Left renal cortex interstitium (tissue), 4 donors: ENCODE measurements at regions not wholly inside any gene's neighbourhood (a gene's known extent, or its start where the extent isn't known, plus 50 kb on each side); places are given as distances from the start of the nearest gene placed in this dataset.
"Not testable (repeated sequence)": the region's sequence is repeated elsewhere in the genome, so short reads cannot be mapped to it uniquely, and the experiment has no call there.

Source experiments
- DNase-seq, 4 donors: peaks; one replicate each; pipeline ENCODE4 v3.0.0-alpha.2; 2013; ENCODE audit warnings: low read depth in 4 of 4, low spot score in 2 of 4, missing footprints in 1 of 4

GRCh38 chr3:194938845-194939531, 253.3 kb downstream of the FAM43A start:
- no peak for DNase-seq

DNA sequence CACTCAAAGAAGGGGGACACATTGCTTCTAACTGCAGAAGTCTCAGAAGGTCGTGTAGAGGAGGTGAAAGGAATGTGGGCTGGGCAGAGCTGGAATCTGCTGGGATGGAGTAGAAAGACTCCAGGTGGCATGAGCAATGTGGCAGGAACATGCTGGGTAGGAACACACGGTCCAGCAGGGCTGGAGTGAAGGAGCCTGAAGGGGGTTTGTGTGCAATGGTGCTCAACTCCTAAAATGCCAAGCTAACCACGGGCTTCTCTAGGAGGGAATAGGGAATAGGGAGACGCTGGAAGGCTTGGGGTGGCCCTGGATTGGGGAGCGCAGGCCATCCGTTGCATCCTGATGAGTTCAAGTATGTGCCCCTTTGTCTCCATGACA, 253.8 kb downstream of the FAM43A start:
- DNase-seq: no peak

- no peak for DNase-seq
Measured at GRCh38 chr3:194939949-194940770, 254.5 kb downstream of the FAM43A start.

DNA sequence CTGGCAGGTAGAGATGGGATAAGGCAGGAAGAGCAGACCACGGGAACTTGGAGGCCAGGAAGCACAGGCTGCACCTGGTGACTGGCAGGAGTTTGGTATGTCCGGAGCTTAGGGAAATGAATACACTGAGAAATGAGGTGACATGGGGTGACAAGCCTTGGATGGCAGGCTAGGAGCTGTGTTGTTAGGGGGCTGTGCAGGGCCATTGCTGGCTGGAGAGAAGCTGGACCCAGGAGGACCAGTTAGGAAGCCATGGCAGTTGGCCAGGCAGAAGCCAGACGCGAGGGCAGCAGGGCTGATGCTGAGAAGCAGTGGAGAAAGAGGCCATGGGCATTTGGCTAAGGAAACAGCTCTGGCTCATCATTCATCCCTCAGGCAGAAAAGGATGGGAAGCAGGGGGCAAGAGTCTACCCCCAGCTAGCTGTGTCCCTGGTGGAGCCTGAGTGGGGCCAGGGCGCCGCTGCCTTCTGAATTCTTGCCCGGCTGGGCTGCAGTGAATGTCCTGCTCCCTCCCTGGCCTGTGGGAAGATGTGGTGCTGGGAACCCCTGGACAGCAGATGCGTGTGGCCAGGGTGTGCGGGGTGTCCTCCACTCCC, 255.8 kb downstream of the FAM43A start:
- no peak for DNase-seq

DNA sequence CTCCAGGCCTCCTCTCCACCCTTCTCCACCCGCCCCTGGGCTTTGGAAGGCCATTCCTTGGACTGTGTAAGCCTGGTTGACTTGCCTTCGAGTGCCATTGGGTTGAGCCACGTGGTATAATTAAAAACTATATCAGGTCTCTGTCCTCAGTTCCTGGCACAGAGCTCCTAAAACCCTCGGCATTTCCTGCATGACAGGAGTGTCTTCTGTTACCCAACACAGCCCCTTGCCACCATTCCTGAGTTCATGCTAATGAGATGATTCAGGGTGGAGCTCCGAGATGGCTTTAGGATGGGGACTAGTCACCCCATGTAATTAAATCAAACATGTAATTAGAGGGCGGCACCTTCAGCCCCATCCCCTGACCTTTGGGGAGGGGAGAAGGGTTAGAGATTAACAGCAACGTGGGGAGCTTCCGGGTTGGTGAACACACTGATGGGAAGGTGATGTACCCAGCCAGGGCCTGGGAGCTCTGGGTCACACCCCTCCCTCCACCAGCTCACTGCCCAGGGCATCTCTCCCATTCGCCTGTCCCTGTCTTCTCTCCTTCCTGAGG, 256.4 kb downstream of the FAM43A start:
- no peak for DNase-seq

DNA sequence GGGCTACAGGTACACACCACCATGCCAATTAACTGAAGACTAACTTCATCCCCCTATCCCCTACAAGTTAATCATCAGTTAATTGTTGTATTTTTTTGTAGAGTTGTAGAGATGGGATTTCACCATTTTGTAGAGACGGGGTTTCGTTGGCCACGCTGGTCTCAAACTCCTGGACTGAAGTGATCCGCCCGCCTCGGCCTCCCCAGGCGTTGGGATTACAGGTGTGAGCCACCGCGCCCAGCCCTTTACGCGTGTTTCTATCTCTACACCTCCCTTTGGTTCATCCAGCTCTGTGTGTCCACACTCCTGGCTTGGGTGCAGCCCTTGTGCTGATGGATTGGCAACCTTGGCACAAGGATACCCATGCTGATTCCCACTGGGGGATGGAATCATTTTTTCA, 258.8 kb downstream of the FAM43A start:
- no peak for DNase-seq

DNA sequence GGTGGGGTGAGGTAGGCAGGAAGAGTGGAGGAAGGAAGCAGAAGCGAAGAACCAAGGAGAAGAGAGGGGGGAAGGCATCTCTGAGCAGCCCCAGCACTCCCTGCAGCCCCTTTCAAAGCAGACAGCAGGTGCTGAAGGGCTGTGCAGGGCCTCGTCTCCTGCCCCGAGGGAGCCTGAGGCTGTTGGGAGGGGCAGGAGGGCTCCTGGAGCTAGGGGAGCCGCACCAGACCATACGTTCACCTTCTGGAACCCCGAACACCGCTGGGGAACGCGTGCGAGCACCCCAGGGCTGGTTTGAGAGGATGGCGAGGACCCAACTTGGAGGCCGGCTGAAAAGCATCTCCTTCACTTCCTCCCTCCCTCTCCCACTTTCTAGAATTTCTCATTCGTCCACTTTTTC, 259.8 kb downstream of the FAM43A start:
- no peak for DNase-seq

- DNase-seq: no peak
Measured at GRCh38 chr3:194946091-194946490, 260.4 kb downstream of the FAM43A start.

- DNase-seq: no peak
Measured at GRCh38 chr3:194949592-194949991, 263.9 kb downstream of the FAM43A start.

- no peak for DNase-seq
Measured at GRCh38 chr3:194950906-194951628, 265.4 kb downstream of the FAM43A start.

DNA sequence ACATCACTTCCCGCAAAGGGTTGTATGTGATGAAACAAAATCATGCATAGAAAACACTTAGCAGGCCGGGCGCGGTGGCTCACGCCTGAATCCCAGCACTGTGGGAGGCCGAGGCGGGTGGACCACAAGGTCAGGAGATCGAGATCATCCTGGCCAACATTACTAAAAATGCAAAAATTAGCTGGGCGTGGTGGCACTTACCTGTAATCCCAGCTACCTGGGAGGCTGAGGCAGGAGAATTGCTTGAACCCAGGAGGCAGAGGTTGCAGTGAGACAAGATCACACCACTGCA, 265.9 kb downstream of the FAM43A start:
- DNase-seq: not testable (repeated sequence)

DNA sequence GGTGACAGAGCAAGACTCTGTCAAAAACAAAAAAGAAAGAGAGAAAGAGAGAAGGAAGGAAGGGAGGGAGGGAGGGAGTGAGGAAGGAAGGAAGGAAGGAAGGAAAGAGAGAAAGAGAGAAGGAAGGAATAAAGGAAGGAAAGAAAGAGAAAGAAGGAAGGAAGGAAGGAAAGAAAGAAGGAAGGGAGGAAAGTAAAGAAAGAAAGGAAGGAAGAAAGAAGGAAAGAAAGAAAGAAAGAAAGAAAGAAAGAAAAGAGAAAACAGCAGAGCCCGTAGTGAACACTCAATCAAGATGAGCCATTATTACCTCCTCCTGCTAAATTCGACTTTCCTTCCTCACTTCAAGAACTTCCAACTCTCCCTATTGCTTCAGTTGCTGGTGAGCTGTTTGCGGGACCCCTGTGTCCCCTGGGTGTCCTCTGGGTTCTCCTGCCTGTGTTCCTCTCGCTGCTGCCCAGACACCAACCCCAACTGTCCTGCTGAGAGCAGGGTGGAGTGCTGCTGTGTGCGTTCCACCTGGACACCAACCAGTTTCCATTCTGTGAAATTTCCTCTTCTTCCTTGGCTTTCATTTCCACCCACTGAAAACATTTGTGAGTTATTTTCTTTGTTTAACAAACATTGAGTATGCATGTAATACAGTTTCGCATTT, 266.4 kb downstream of the FAM43A start:
- no peak for DNase-seq

- DNase-seq: no peak
Measured at GRCh38 chr3:194952841-194953241, 267.2 kb downstream of the FAM43A start.

DNA sequence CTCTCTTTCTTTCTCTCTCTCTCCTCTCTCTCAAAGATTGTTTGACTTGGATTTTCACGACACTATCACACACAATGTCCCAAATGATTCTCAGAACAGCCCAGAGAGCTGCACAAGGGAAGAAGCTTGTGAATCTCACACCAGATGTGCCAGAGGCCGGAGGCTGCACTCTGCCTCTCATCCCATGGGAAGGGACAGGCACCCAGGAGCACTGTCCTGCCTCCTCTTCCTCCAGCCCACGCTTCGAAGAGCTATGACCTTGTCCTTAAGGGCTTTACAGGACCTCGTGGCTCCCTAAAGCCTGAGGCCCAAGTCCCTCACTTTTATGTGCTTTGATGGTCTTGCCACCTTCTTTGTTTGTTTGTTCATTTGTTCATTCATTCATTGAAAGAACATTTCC, 267.6 kb downstream of the FAM43A start:
- no peak for DNase-seq

DNA sequence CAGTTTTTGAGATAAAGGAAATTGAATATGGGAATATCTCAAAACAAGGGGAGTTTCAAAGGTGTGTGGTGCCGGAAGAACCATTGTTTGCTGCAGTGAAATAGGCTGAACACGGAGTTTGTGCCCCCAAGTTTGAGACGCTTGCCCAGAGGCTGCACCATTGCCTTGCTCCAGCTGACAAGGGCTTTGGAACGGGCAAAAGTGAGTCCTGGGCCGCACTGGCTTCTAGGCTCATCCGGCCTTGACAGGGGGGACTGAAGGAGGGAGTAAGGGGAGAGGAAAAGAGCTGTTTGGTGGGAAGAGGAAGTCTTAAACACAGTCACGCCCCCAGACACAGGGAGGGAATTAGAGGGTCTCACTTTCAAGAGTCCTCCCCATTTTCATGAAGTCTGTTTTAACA, 269.9 kb downstream of the FAM43A start:
- DNase-seq: no peak

DNA sequence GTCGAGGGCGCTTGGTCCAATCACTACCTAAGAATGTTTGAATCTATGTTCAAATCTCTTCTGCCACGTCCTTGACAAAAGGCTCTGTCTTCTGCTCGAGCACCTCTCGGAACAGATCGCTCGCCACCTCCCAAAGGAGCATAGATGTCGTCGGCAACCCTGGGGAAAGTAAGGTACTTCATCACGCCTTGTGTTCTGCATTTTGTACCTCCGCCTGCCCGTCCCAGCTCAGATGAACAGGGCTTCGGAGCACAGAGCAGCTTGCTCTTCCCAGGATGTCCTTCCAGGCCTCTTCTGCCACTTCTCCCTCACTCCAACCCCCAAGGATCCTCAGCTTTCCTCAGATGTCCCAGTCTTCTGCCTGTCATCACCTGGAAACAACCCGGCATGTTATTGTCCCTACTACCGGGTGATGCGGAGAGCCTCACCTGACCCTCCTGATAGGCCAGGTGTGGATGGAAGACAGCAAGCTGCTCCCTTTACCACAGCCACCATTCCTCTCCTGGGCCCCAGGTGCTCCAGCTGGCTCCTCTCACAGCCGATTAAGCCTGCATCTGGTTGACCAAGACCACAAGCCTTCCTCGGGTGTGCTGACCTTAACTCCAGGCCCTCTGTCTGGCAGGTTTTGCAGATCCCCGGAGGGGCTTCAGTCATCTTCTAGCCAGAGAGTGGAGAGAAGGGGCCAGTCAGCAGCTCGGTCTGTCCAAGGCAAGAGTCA, 270.5 kb downstream of the FAM43A start:
- DNase-seq: no peak

- no peak for DNase-seq
Measured at GRCh38 chr3:194956697-194957396, 271.2 kb downstream of the FAM43A start.

DNA sequence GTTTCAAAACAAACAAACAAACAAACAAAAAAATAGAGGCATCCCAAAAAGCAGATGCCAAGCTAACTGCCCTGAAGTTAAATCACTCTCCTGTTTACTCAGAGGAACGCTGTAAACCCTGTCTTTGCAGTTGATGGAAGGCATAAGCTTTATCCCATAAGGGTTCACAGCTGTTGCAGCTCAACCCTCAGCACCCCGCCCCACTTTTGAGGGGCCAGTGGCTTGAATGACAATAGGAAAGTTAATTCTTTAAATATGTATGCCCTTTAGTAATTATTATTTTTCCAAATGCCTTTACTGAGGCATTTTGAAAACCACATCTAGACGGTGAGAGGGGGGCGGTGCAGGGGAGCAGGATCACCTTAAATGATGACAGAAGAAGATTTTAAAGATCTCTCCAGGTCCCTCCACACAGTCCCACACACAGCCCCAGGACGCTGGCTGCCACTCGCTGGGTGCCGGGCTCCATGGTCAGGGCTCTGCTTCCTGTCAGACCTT, 272.1 kb downstream of the FAM43A start:
- DNase-seq: no peak

DNA sequence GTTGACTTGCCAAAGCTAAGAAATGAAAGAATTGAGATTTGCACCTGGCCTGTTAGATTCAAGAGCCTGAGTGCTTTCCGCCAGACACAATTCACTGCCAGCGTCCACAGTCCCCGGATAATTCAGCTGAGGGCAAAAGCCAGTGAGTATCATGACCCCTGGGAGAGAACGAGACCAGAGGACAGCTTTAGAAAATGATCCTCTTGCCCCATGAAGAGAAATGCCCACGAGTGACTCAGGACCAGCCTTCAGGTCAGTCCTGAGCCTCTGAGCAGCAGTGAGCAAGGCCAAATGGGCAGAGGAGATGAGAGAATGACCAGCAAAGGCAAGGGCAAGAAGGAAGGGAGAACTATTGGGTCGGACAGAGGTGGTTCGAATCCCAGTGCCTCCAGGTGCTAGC, 273.5 kb downstream of the FAM43A start:
- DNase-seq: no peak
